IPS-NIHi11 (cell line): ENCODE measurements at regions not wholly inside any gene's neighbourhood (a gene's known extent, or its start where the extent isn't known, plus 50 kb on each side); places are given as distances from the start of the nearest gene placed in this dataset.
A peak's percentile ranks its signal among the peaks of the same experiment; 100 is the strongest.

Source experiments
- DNase-seq: peaks from one replicate; pipeline ENCODE4 v3.0.0; 2012; ENCODE audit warnings: mixed read lengths, low spot score

DNA sequence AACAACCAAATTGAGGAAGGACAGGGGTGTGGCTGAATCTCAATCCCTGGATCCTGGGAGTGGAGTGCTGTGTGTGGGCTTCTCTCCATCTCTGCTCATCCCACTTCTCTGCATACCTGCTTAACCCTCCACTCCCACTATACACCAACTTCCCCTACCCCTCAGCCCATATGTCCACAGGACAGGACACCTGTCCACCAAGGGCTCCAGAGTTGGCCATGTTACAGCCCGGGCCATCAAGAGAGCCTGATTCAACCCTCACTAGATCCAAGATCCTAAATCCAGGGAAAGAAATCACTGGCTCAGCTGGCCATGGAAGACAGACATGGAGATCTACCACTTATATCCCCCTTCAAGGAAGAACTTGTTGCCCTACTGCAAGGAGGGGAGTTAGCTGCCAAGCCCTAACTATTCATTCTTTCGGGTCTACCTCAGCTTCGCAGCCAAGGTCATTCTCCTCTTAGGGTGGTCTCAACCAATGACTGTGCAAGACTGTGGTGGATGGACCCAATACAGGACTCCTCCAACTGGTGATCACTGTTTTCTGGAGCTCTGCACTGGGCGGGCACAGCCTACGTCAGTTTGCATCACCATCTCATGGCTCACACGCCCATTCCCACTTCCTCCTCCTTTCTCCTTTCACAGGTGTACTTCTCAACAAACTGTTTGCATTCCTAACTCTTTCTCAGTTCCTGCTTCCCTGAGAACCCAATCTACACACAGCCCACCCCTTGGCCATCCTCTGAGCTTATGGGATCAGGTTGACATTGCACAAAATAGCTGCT lies 53.7 kb upstream of the ZBTB43 start:
- no peak for DNase-seq

DNA sequence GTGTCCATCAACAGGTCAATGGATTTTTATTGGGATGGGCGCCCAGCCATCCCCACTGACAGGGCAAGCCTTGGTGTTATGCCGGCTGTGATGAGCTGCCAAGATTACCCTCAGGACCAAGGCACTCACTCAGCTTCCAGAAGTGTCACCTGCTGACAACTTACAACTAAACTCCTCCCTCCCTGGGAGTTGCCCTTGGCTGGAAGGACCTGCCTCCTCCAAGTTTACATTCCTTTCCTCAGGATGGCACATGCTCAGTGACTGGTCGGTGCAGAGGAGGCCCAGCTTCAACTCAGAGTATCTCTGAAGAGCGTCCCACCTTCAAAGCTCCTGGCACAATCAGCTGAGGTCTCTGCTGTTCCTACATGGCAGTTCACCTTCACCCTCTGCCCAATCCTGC lies 52.5 kb upstream of the ZBTB43 start:
- peak; percentile 45 for DNase-seq

DNA sequence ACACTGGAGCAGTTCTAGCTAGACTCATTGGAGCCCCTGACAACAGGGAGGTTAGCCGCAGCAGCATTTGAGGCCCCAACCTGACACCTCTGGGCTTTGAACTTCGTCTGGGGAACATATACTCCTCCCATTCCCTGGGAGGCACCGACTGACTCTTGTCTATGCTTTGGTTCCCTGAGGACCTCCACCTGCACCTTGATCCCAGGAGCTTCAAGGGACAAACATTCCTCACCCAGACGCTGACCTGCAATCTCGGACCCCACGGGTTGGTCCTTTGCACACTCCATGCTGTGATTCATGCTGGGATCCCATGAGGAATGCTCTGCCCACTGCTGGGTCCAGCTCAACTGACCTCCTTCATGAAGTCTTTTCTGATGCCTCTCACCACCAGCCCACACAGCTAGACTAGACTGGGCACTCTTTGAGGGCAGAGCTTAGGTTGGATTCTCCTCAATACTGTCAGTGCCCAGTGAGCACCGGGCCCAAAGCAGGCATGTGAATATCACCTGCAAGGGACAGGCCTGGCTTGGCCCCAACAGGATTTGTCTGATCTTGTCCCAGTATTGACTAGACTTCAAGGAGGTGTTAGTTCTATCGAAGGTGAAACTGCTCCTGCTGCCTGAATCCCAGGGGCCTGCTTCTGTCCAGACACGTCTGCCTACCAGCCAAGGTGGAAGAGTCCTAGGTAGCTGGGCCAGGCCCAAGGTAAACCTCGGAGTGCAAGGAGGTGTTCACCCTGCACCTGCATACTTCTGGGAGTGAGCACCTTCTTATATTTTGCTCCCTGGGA lies 51.8 kb upstream of the ZBTB43 start:
- DNase-seq = no peak

DNA sequence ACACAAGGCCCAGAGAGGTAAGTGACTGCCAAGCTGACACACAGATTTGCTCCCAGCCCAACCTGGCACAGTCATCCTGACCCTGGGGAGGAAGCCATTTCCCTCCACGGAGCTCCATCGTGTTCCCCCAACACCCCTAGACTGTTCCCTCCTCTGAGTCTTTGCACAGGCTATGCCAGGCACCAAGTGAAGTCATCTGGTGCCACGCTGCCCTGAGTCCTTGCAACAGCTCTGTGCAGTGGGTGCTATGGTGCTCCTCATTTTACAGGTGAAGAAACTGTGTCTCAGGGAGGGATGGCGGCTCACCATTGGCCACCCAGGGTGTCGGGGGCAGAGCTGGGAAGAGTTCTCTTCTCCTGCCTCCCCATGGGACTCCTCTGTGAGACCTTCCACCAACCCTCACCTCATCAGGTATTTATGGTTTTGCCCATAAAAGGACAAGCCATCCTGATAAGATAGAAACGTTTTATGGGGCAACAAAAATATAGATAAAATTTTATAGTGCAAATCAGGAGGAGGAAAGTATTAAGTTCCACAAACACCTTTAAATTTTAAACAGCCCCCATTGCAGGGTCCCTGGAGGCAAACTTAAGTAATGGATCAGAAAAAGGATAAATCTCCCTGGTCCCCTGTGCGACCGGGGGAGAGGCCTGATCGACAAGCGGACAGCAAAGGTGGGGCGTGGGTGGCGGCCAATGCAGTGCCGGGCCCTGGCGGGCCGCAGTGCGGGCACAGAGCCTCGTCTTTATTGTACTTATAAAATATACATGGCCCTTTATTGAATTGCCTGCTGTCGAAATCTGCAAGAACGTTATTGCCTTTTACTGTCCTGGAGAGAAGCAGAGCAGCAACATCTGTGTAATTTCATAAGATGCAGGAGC lies 50.2 kb upstream of the ZBTB43 start:
- no peak for DNase-seq
